CD14-positive monocyte (primary cell): ENCODE measurements at regions not wholly inside any gene's neighbourhood (a gene's known extent, or its start where the extent isn't known, plus 50 kb on each side); places are given as distances from the start of the nearest gene placed in this dataset.
"Not testable (repeated sequence)": the region's sequence is repeated elsewhere in the genome, so short reads cannot be mapped to it uniquely, and the experiment has no call there.

Experiments
- DNase-seq, 3 donors: peaks; one replicate each; pipeline ENCODE4 v3.0.0-alpha.2; 2011 to 2022
- H2AFZ ChIP-seq: 2 replicates; pipeline ENCODE4 v1.6.0; 2012; ENCODE audit warnings: mild to moderate bottlenecking, low read depth, low read length, inconsistent platforms; ENCODE audit not compliant: insufficient read depth, poor library complexity, severe bottlenecking
- H3K27ac ChIP-seq, 2 donors: 1 replicate in 1 of 2; 2 replicates in 1 of 2; pipeline ENCODE4 v1.5.1; 2012 to 2013; ENCODE audit warnings: low read length in 2 of 2, control low read depth in 1 of 2, inconsistent platforms in 1 of 2, low read depth in 1 of 2, mild to moderate bottlenecking in 1 of 2
- H3K27me3 ChIP-seq, 2 donors: one replicate each; pipeline versions ENCODE4 v1.6.0 to v1.6.1; 2011 to 2013; ENCODE audit warnings: low read length in 2 of 2; ENCODE audit not compliant: control insufficient read depth in 2 of 2, insufficient read depth in 2 of 2
- H3K36me3 ChIP-seq, 2 donors: replicated peaks in 1 of 2; 1 replicate in 1 of 2; 2 replicates in 1 of 2; pipeline versions ENCODE4 v1.5.1 to v1.6.1; 2012 to 2013; ENCODE audit warnings: low read length in 2 of 2, control low read depth in 1 of 2, inconsistent platforms in 1 of 2, mild to moderate bottlenecking in 1 of 2; ENCODE audit not compliant: insufficient read depth in 2 of 2, control insufficient read depth in 1 of 2
- H3K4me1 ChIP-seq, 2 donors: 1 replicate in 1 of 2; 2 replicates in 1 of 2; pipeline versions ENCODE4 v1.5.1 to v1.6.1; 2012 to 2013; ENCODE audit warnings: low read length in 2 of 2, control low read depth in 1 of 2, inconsistent platforms in 1 of 2, mild to moderate bottlenecking in 1 of 2, moderate library complexity in 1 of 2; ENCODE audit not compliant: insufficient read depth in 2 of 2, control insufficient read depth in 1 of 2
- H3K4me2 ChIP-seq: replicated peaks from 2 replicates; pipeline ENCODE3; 2012; ENCODE audit warnings: low read length, moderate library complexity, mild to moderate bottlenecking; ENCODE audit not compliant: poor library complexity, severe bottlenecking; ENCODE audit errors: extremely low read depth
- H3K4me3 ChIP-seq, 3 experiments: fragments of 200-600 bp in 1 of 3; sonication (generic) in 1 of 3; replicated peaks in 1 of 3; 1 replicate in 2 of 3; 2 replicates in 1 of 3; pipeline ENCODE4 v1.5.1; 2011 to 2013; ENCODE audit warnings: low read length in 3 of 3, mild to moderate bottlenecking in 3 of 3, control low read depth in 2 of 3, low read depth in 2 of 3, inconsistent platforms in 1 of 3, moderate library complexity in 1 of 3
- H3K79me2 ChIP-seq: 2 replicates; pipeline ENCODE4 v1.6.0; 2012; ENCODE audit warnings: mild to moderate bottlenecking, control low read depth, inconsistent platforms, low read length, moderate library complexity; ENCODE audit not compliant: insufficient read depth
- H3K9ac ChIP-seq: 2 replicates; pipeline ENCODE4 v1.6.0; 2017; ENCODE audit warnings: low read length, mild to moderate bottlenecking; ENCODE audit not compliant: insufficient read depth, poor library complexity, severe bottlenecking
- H3K9me3 ChIP-seq, 2 donors: replicated peaks in 1 of 2; 1 replicate in 1 of 2; 2 replicates in 1 of 2; pipeline versions ENCODE4 v1.5.1 to v1.6.1; 2012 to 2013; ENCODE audit warnings: low read length in 2 of 2, control low read depth in 1 of 2; ENCODE audit not compliant: control insufficient read depth in 1 of 2, insufficient read depth in 1 of 2
- H4K20me1 ChIP-seq: 2 replicates; pipeline ENCODE4 v1.6.0; 2012; ENCODE audit warnings: mild to moderate bottlenecking, low read length, control low read depth, moderate library complexity; ENCODE audit not compliant: insufficient read depth
- H3K27ac Mint-ChIP-seq, 7 donors: one replicate each; pipeline ENCODE4 v1.8.0; 2020; ENCODE audit warnings: mild to moderate bottlenecking in 7 of 7, mixed read lengths in 7 of 7, moderate library complexity in 6 of 7, inconsistent platforms in 2 of 7
- H3K27me3 Mint-ChIP-seq, 3 donors: one replicate each; pipeline ENCODE4 v1.8.0; 2021 to 2022; ENCODE audit warnings: low read depth in 3 of 3, mild to moderate bottlenecking in 3 of 3, mixed read lengths in 3 of 3, moderate library complexity in 3 of 3, inconsistent platforms in 1 of 3
- H3K36me3 Mint-ChIP-seq, 2 donors: one replicate each; pipeline ENCODE4 v1.8.0; 2020; ENCODE audit warnings: mixed read lengths in 2 of 2, inconsistent platforms in 1 of 2, mild to moderate bottlenecking in 1 of 2
- H3K4me1 Mint-ChIP-seq: one replicate; pipeline ENCODE4 v1.8.0; 2020; ENCODE audit warnings: mild to moderate bottlenecking, mixed read lengths
- H3K4me3 Mint-ChIP-seq, 2 donors: one replicate each; pipeline ENCODE4 v1.8.0; 2020; ENCODE audit warnings: mild to moderate bottlenecking in 2 of 2, mixed read lengths in 2 of 2, moderate library complexity in 1 of 2
- H3K9me3 Mint-ChIP-seq, 7 donors: one replicate each; pipeline ENCODE4 v1.8.0; 2020 to 2022; ENCODE audit warnings: mixed read lengths in 7 of 7, mild to moderate bottlenecking in 6 of 7, moderate library complexity in 6 of 7, inconsistent platforms in 2 of 7
- CTCF ChIP-seq: fragments of 200-600 bp; IDR thresholded peaks from one replicate; pipeline ENCODE4 v1.8.0; 2022; ENCODE audit warnings: antibody characterized with exemption, mild to moderate bottlenecking
- WGBS: methylation state at CpG from one replicate; pipeline ENCODE4 v1.1.5; 2013; ENCODE audit warnings: missing lambda C conversion rate; ENCODE audit not compliant: insufficient coverage; 5-methylcytosine and 5-hydroxymethylcytosine counted together
- intact Hi-C, 2 donors: fragments of 100-400 bp; cut with micrococcal nuclease; formaldehyde crosslinking; loops; one replicate each; pipeline versions ENCODE4 v1.15.0 to v1.15.1; 2023

GRCh38 chr9:115690786-115691496 is 462.6 kb upstream of the PAPPA start:
- Histone ChIP-seq H3K4me1 (no peaks in the 10 kb centered on the region), H3K79me2 (no peaks in the 10 kb centered on the region), H3K27ac (no peak overlapping the region), H3K36me3 (no peaks in the 10 kb centered on the region), H3K27me3 (no peaks in the 10 kb centered on the region), H3K9me3 (no peaks in the 10 kb centered on the region), H3K4me3 (no peak overlapping the region), H2AFZ (no peak overlapping the region), H3K4me2 (no peak overlapping the region), H4K20me1 (no peaks in the 10 kb centered on the region), H3K9ac (no peak overlapping the region)
- H3K27ac Mint-ChIP-seq, result no peak overlapping the region
- TF ChIP-seq CTCF, result no peak
- H3K36me3 Mint-ChIP-seq, result no peaks in the 10 kb centered on the region
- no peak overlapping the region for H3K4me3 Mint-ChIP-seq
- peaks cover 0 to 1% (median 0%) of the 10 kb centered on the region in 3 donors for H3K27me3 Mint-ChIP-seq
- WGBS, result 92% methylated on average over 3 of the region's 5 CpGs
- DNase-seq, result no peak
- H3K4me1 Mint-ChIP-seq, result no peaks in the 10 kb centered on the region
- intact Hi-C loops, result no loop called here
- peaks cover 0 to 2% (median 0%) of the 10 kb centered on the region in 7 donors for H3K9me3 Mint-ChIP-seq

GRCh38 chr9:115691693-115692092 is 461.9 kb upstream of the PAPPA start:
- no peak overlapping the region for H3K4me3 ChIP-seq
- no peaks in the 10 kb centered on the region for H3K4me1 ChIP-seq
- no peak for DNase-seq
- Mint-ChIP-seq H3K9me3 (peaks cover 0 to 2% (median 0%) of the 10 kb centered on the region in 7 donors), H3K4me3 (no peak overlapping the region), H3K27ac (no peak overlapping the region), H3K36me3 (no peaks in the 10 kb centered on the region), H3K4me1 (no peaks in the 10 kb centered on the region), H3K27me3 (peaks cover 0 to 1% (median 0%) of the 10 kb centered on the region in 3 donors)
- H3K27ac ChIP-seq, result no peak overlapping the region
- TF ChIP-seq CTCF, result no peak
- H3K79me2 ChIP-seq, result no peaks in the 10 kb centered on the region
- no peak overlapping the region for H2AFZ ChIP-seq
- 100% methylated on average over 1 of the region's 3 CpGs for WGBS
- no peaks in the 10 kb centered on the region for H4K20me1 ChIP-seq
- intact Hi-C loops, result no loop called here
- no peaks in the 10 kb centered on the region for H3K9me3 ChIP-seq
- no peak overlapping the region for H3K4me2 ChIP-seq
- H3K9ac ChIP-seq, result no peak overlapping the region
- no peaks in the 10 kb centered on the region for H3K36me3 ChIP-seq
- H3K27me3 ChIP-seq, result no peaks in the 10 kb centered on the region

GRCh38 chr9:115692868-115693267 is 460.7 kb upstream of the PAPPA start:
- intact Hi-C loops, H3K79me2 ChIP-seq, H3K4me3 Mint-ChIP-seq, H3K36me3 Mint-ChIP-seq, H3K4me1 ChIP-seq, H3K27me3 ChIP-seq, H4K20me1 ChIP-seq, DNase-seq, H3K27ac Mint-ChIP-seq, H3K27ac ChIP-seq, H3K4me2 ChIP-seq, H3K9me3 ChIP-seq, H3K9ac ChIP-seq, H2AFZ ChIP-seq, H3K4me1 Mint-ChIP-seq, H3K36me3 ChIP-seq, H3K4me3 ChIP-seq, H3K27me3 Mint-ChIP-seq, H3K9me3 Mint-ChIP-seq: not testable (repeated sequence)
- 88% methylated on average over 1 of the region's 2 CpGs for WGBS
